Vagina (tissue), 2 donors: ENCODE measurements at regions not wholly inside any gene's neighbourhood (a gene's known extent, or its start where the extent isn't known, plus 50 kb on each side); places are given as distances from the start of the nearest gene placed in this dataset.
"Not testable (repeated sequence)": the region's sequence is repeated elsewhere in the genome, so short reads cannot be mapped to it uniquely, and the experiment has no call there.

Experiments
- DNase-seq, 2 donors: peaks; one replicate each; pipeline ENCODE4 v3.0.0-alpha.2; 2017; ENCODE audit errors: extremely low spot score in 2 of 2
- H3K27ac ChIP-seq: fragments of 200-600 bp; sonication (generic); one replicate; pipeline ENCODE4 v1.5.1; 2019
- H3K27me3 ChIP-seq: fragments of 200-600 bp; sonication (generic); one replicate; pipeline ENCODE4 v1.5.1; 2019
- H3K36me3 ChIP-seq, 2 donors: fragments of 200-600 bp; sonication (generic); one replicate each; pipeline ENCODE4 v1.5.1; 2017 to 2019
- H3K4me1 ChIP-seq: fragments of 200-600 bp; sonication (generic); one replicate; pipeline ENCODE4 v1.5.1; 2019
- H3K4me3 ChIP-seq, 2 donors: fragments of 200-600 bp; sonication (generic); 1 replicate in 1 of 2; 2 replicates in 1 of 2; pipeline ENCODE4 v1.5.1; 2016 to 2019
- H3K9me3 ChIP-seq: fragments of 200-600 bp; sonication (generic); one replicate; pipeline ENCODE4 v1.5.1; 2019
- CTCF ChIP-seq, 3 experiments: fragments of 450-650 bp in 2 of 3; fragments of 200-600 bp in 1 of 3; sonication (generic) in 1 of 3; IDR thresholded peaks; one replicate each; pipeline ENCODE4 v1.5.1; 2017 to 2019; ENCODE audit warnings: antibody characterized with exemption in 3 of 3, mild to moderate bottlenecking in 2 of 3, moderate library complexity in 2 of 3
- POLR2A ChIP-seq, 2 donors: fragments of 450-650 bp; IDR thresholded peaks; one replicate each; pipeline ENCODE4 v1.6.1; 2017; ENCODE audit warnings: antibody characterized with exemption in 2 of 2, mild to moderate bottlenecking in 2 of 2, moderate library complexity in 2 of 2
- POLR2AphosphoS5 ChIP-seq, 2 donors: sonication (generic); formaldehyde crosslinking; IDR thresholded peaks; one replicate each; pipeline ENCODE4 v1.9.0; 2017; ENCODE audit warnings: antibody characterized with exemption in 2 of 2, mild to moderate bottlenecking in 2 of 2, low read depth in 1 of 2; ENCODE audit not compliant: insufficient read depth in 1 of 2
- intact Hi-C: fragments of 100-400 bp; cut with DNase I; formaldehyde crosslinking; loops from one replicate; pipeline ENCODE4 v1.15.1; 2023

GRCh38 chr14:48704639-48705038 lies 881.5 kb downstream of the RPS29 start:
- Histone ChIP-seq H3K4me1 (no peaks in the 10 kb centered on the region), H3K36me3 (no peaks in the 10 kb centered on the region), H3K9me3 (no peaks in the 10 kb centered on the region), H3K27ac (no peak overlapping the region), H3K27me3 (no peaks in the 10 kb centered on the region), H3K4me3 (no peak overlapping the region)
- no peak for TF ChIP-seq CTCF (IDR thresholded peaks at IDR 0.05)
- TF ChIP-seq POLR2AphosphoS5 (IDR thresholded peaks at IDR 0.05; ENCODE audit: insufficient read depth in 1 of 2, low read depth in 1 of 2) = no peak
- no peak for TF ChIP-seq POLR2A (IDR thresholded peaks at IDR 0.05)
- intact Hi-C loops = no loop called here
- DNase-seq = no peak

- H3K27ac ChIP-seq = no peak overlapping the region
- DNase-seq = no peak
- H3K4me1 ChIP-seq = no peaks in the 10 kb centered on the region
- TF ChIP-seq POLR2AphosphoS5 (IDR thresholded peaks at IDR 0.05; ENCODE audit: insufficient read depth in 1 of 2, low read depth in 1 of 2) (no peak), POLR2A (IDR thresholded peaks at IDR 0.05) (no peak)
- H3K36me3 ChIP-seq = no peaks in the 10 kb centered on the region
- H3K27me3 ChIP-seq = no peaks in the 10 kb centered on the region
- intact Hi-C loops = no loop called here
- H3K9me3 ChIP-seq = no peaks in the 10 kb centered on the region
- H3K4me3 ChIP-seq = no peak overlapping the region
These were observed 882.3 kb downstream of the RPS29 start for GRCh38 chr14:48703728-48704467.

- H3K4me1 ChIP-seq, H3K4me3 ChIP-seq, H3K36me3 ChIP-seq, intact Hi-C loops, H3K27me3 ChIP-seq, DNase-seq, H3K9me3 ChIP-seq, H3K27ac ChIP-seq: not testable (repeated sequence)
These were observed 888.8 kb downstream of the RPS29 start for GRCh38 chr14:48697362-48697761.

GRCh38 chr14:48693793-48694192 lies 892.4 kb downstream of the RPS29 start:
- Histone ChIP-seq H3K4me1 (no peaks in the 10 kb centered on the region), H3K27me3 (no peaks in the 10 kb centered on the region), H3K27ac (no peak overlapping the region), H3K9me3 (no peaks in the 10 kb centered on the region), H3K4me3 (no peak overlapping the region), H3K36me3 (no peaks in the 10 kb centered on the region)
- TF ChIP-seq CTCF (IDR thresholded peaks at IDR 0.05) = no peak
- no peak for TF ChIP-seq POLR2A (IDR thresholded peaks at IDR 0.05)
- TF ChIP-seq POLR2AphosphoS5 (IDR thresholded peaks at IDR 0.05; ENCODE audit: insufficient read depth in 1 of 2, low read depth in 1 of 2) = no peak
- intact Hi-C loops = no loop called here
- no peak for DNase-seq

- intact Hi-C loops = no loop called here
These were observed 895.8 kb downstream of the RPS29 start for GRCh38 chr14:48690349-48690748.

More at GRCh38 chr14:48690349-48690748, 895.8 kb downstream of the RPS29 start:
- Histone ChIP-seq H3K27ac (no peak overlapping the region), H3K4me1 (no peaks in the 10 kb centered on the region), H3K27me3 (no peaks in the 10 kb centered on the region), H3K4me3 (no peak overlapping the region), H3K36me3 (no peaks in the 10 kb centered on the region), H3K9me3 (no peaks in the 10 kb centered on the region)
- DNase-seq = no peak
- TF ChIP-seq CTCF (IDR thresholded peaks at IDR 0.05) (no peak), POLR2AphosphoS5 (IDR thresholded peaks at IDR 0.05; ENCODE audit: insufficient read depth in 1 of 2, low read depth in 1 of 2) (no peak), POLR2A (IDR thresholded peaks at IDR 0.05) (no peak)
